Epithelial cell of prostate (primary cell): ENCODE measurements at regions not wholly inside any gene's neighbourhood (a gene's known extent, or its start where the extent isn't known, plus 50 kb on each side); places are given as distances from the start of the nearest gene placed in this dataset.
"Not testable (repeated sequence)": the region's sequence is repeated elsewhere in the genome, so short reads cannot be mapped to it uniquely, and the experiment has no call there.

Experiments
- DNase-seq: peaks from one replicate; pipeline ENCODE4 v3.0.0-alpha.2; 2011; ENCODE audit warnings: low read depth, low spot score
- H3K27ac ChIP-seq: fragments of 450-650 bp; 2 replicates; pipeline ENCODE4 v1.5.1; 2017; ENCODE audit warnings: mild to moderate bottlenecking

DNA sequence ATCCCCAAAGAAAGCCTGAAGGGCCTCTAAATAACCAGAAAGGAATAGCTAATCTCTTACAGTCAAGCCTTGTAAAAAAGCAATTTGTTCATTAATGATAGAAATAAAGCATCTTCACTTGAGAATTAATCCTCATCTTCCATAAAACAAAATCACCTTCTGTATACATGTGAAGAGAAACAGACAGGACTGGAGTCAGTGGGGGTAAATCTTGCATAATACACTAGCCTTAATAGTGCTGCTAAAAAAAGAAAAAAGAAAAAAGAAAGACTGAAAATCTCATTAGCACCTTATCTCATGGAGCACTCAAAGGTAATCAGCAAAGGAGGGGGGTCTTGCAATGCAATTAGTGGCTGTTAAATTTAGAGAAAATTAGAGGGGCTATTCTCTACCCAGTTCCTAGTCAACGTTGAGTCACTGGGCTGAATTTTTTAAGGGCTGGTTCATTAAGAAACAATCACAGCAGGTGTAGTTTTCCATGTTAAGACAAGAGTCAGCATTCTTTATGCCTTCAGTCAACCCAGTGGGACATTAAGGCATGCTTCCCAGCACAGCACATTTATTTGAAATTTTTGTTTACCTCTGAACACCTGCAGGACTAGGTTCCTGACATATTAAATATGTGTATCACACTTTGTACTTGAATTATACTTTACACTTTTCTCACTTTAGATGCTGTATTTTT lies 1455.7 kb upstream of the CELF2 start:
- no peak for DNase-seq
- no peak overlapping the region for H3K27ac ChIP-seq

DNA sequence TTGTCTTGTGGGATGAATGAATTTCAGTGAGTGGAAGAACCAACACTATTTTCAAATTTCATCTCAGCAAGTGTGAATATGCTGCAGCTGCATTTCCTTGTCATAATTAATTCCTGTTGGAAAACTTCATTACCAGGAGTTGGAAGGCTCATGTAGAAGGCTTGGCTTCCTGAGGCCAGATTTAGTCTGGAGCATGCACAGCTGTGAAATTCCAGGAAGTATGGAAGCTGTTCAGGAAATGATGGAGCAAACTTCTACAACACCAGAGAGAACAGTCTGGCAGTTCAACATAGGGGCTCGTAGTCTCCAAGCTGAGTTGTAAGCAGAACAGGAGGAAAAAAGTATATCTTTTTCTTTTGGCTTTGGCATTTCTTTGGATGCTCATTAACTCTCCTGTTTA lies 1439.9 kb upstream of the CELF2 start:
- no peak for DNase-seq
- H3K27ac ChIP-seq = no peak overlapping the region

DNA sequence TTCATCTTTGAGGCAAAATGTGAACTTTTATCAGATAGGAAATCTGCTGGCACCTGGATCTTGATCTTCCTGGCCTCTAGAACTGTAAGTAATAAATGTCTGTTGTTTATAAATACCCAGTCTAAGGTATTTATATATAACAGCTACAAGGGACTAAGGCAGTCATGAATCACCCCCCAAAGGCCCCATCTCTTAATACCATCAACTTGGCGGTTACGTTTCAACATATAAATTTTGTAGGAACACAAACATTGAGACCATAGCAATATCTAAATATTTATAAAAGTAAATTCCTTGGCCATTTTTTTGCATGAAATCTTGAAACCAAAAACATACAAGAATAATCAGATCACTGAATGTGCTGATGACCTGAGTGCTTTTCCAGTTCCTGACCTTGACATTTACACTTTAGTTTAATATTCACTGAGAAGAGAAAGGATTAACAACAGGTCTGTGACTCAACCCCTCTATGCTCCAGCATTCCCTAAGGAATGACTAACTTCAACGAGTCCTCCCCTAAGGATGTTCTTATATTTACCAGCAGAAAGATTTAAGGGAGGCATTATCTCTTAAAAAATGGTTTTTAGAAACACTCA lies 1438.5 kb upstream of the CELF2 start:
- no peak overlapping the region for H3K27ac ChIP-seq
- no peak for DNase-seq

DNA sequence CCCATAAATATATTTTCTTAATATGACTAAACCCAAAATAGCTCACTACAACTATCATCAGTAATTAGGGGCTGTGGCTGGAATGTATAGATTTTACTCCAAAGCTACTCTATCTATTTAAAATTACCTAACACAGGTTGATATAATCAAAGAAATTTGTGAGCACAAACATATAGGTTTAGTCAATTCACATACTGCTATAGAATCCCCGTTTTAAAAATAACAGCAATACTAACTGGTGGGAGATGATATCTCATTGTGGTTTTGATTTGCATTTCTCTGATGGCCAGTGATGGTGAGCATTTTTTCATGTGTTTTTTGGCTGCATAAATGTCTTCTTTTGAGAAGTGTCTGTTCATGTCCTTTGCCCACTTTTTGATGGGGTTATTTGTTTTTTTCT lies 1434.9 kb upstream of the CELF2 start:
- not testable (repeated sequence) for H3K27ac ChIP-seq, DNase-seq

DNA sequence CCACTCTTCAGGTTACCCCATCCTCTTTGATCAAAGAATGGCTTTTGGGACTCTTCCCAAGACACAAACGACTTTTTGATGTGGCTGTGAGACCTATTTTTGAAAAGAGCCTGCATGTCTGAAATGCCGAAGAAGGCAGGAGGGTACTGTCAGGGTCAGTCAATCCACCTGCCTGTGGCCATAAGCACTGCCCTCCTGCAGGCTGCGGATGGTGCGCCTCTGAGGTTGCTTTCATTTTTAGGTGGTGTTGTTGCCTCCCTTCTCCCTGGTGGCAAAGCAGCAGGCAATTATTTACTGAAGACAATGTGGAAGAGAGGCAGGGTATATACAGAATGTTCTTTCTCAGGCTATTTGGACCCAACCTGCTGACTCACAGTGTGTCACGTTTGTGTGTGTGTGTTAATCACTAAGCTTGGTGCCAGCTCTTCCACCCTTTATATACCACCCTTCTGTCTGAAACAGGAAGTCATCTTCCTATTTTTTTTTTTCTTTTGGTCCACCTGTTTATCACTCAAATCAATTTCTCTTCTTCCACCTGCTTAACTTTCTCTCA lies 1421.2 kb upstream of the CELF2 start:
- DNase-seq = peak; percentile 55
- peak overlapping the region; percentile 9 for H3K27ac ChIP-seq

DNA sequence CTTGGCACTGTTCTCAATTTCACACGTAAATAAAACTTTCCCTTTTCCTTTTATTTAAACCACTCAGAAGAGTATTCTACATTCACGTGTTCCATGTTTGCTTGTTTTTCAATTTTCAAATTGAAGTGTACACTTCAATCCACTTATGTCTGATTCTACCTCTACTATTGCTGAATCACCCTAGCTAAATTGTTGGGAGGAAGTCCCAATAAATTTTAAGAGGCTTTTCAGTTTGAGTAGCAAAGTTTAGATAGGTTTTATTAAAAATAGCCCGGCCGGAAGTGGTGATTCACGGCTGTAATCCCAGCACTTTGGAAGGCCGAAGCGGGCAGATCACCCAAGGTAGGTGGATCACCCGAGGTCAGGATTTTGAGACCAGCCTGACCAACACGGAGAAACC lies 1414.7 kb upstream of the CELF2 start:
- H3K27ac ChIP-seq = no peak overlapping the region
- no peak for DNase-seq

DNA sequence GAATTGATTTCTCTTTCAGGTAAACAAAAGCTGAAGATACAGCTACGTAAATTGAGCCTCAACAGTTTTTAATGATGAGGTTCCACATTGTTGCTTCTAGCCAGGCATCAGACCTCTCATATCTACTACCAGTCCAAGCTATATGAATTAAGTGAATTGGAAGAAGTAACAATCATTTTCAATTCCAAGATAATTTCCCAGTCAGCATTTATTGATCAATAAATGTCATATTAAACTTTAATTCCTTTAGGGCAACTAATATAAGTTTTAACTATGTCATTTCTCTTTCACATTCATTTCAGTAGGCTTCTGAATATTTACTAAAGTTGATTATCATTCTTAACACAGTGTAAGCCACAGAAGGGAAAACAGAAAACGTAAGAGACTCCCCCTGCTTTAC lies 1413.7 kb upstream of the CELF2 start:
- no peak for DNase-seq
- no peak overlapping the region for H3K27ac ChIP-seq

DNA sequence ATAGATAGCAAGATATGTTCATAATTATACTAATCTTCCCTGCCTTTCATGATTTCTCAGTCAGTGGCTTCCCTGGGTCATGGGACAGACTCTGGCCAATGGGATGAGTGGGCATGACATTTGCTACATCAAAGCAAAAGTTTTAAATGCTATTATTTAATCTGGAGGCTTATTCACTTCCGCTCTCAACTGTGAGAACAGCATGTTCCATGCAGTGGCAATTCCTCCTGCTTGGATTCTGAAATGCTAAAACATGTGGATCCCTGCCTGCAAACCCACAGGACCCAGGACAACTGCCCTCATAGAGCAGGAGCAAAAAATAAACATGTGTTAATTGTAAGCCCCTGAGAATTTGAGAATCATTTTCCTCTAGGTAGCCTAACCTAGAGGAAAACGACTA lies 1412.4 kb upstream of the CELF2 start:
- no peak for DNase-seq
- H3K27ac ChIP-seq = no peak overlapping the region

DNA sequence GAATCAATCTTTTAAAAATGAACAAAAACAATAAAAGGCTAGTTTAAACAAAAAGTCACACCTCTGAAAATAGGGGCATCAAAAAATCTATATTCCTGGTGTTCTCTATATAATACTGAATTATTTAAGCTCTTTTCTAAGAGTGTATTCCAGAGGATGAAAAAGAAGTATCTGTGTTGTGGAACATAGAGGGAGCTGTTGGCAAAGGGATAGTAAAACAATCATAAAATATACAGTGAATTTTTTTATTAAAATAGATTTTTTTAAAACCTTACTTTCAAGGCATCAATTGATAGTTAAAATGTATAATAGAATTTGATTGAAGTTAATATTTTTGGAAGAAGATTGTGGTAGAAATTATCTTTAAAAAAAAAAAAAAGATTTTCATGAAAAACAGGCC lies 1409.1 kb upstream of the CELF2 start:
- no peak overlapping the region for H3K27ac ChIP-seq
- no peak for DNase-seq

DNA sequence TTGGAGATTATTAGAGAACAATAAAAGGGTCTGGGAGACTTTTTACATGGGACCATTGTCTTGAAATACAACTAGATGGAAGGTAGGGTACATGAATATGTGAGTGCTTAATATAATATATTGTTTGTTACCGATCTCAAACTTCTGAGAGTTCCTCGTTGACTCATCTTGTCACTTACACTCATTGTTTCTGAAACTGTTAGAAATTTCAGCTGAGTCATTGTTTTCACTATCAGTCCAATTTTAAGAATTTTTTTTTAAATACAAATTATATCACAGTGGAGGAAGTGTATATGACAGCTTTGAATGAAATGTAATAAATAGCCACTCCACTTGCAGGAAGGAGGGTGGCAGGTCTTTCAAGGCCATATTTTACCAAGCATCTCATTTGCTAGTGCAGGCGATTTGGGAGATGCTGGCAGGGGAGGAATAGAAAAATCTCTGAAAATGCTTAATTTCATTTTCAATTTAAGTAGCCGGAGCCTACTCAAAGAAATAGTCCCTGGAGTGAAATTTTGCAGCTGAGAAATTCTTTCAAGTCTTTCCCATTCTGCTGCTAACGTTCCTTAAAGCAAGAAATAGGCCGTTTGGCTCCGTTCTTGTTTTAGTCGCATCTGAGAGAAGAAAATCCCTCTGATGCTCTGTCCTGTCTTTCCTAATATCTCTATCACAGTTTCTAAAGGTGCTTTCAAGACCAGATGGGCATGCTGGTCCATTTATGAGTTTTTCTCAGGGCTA lies 1404.2 kb upstream of the CELF2 start:
- H3K27ac ChIP-seq = no peak overlapping the region
- DNase-seq = no peak

DNA sequence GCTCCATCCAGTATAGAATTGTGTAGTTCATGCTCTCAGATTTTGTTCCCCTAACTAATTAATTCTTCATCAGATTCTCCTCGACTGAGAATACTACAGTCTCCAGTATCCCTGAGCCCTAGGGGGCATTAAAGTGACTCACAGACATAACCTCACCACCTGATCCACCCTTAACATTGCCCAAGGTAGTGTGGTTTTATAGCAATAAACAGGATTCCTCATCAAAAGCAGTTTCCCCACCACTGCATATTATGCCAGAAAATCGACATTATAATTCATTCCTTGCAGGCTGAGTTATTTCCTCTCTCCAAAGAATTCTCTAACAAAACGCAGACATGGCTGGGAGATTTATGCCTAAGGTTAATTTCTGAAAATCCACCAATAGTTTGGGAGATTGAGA lies 1402.5 kb upstream of the CELF2 start:
- H3K27ac ChIP-seq = no peak overlapping the region
- no peak for DNase-seq

DNA sequence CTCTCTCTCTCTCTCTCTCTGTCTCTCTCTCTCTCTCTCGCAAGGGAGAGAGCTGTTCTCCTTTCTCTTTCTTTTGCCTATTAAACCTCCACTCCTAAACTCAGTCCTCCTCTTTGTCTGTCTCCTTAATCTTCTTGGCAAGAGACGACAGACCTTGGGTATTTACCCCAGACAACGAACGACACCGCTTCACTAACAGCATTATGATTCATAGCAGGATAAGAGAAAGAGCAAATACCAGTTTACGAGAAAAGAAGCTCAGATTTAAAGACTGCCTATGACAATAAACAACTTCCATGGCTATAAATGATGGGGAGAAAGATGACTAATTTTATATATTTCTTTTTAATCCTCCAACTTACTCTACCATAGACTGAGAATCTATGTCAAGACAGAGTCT lies 1396.5 kb upstream of the CELF2 start:
- DNase-seq = no peak

DNA sequence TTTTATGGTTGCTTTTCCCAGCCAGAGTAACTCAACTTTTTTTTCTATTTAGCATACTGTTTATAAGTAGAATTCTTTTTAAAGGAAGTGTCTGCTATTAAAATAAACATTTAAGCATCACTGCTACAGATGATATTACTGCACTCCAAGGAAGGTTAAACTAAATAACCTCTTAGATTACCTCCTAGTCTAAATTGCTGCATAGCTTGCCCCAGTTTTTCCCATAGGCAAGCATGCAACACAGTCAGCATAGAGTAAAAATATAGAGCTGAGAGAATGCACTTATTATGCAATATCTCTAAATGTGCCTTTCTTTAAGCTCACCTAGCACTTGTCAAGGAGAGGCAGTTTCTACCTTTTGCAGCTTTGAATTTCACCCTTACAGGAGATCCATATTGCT lies 1392.4 kb upstream of the CELF2 start:
- H3K27ac ChIP-seq = no peak overlapping the region
- no peak for DNase-seq

More for the DNA sequence above, 1396.5 kb upstream of the CELF2 start:
- no peak overlapping the region for H3K27ac ChIP-seq

DNA sequence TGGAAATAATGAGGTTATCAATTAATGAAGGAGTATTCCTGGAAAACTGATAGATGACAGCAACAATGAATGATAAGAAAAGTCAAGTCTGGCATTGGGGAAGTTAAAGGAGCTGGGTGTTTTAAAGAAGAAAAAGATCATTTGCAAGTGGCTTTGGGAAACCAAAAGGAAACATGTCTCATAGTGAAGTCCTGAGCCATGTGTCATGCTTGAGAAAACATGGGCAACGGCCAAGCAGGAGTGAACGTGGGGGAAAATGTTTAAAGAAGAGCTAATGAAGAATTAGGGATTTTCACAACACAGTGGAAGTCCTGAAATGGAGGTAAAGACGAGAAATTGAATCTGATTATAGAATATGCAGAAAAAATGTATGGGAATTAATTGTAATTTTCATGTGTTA lies 1383.2 kb upstream of the CELF2 start:
- no peak for DNase-seq
- no peak overlapping the region for H3K27ac ChIP-seq

DNA sequence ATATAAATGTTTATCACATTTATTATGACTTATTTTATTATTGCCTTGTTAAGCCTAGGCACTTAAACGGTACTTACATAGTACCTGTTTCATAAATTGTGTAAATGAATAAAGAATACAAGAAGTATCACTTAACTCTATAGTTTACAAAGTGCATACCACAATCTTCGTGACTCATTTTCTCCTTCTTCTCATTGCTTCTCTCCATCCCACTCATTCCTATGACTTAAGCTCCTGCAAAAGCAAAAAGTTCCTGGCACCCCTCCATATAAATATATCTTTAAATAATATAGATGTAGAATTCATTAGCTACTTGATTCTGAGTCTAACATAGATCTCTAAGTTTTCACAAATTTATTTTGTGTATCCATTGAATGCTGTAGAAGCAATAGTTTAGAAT lies 1382.0 kb upstream of the CELF2 start:
- no peak for DNase-seq
- H3K27ac ChIP-seq = no peak overlapping the region

DNA sequence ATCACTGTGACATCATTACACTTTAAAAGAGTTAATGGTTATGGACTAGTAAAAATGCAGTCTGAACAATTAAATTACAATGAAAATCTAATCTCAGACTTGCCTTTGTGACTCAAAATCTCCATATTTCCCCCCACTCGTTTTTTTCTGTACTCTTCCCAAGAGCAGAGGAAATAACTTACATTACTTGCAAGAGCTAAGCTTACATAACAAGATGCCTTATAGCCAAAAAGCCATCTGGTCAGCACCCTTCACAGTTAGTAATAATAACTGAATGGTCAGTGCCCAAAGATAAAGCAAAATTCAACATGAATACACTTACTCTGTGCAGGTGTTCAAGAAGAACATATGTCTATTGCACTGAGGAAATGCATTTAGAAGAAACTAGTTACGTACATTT lies 1381.5 kb upstream of the CELF2 start:
- no peak overlapping the region for H3K27ac ChIP-seq
- no peak for DNase-seq

DNA sequence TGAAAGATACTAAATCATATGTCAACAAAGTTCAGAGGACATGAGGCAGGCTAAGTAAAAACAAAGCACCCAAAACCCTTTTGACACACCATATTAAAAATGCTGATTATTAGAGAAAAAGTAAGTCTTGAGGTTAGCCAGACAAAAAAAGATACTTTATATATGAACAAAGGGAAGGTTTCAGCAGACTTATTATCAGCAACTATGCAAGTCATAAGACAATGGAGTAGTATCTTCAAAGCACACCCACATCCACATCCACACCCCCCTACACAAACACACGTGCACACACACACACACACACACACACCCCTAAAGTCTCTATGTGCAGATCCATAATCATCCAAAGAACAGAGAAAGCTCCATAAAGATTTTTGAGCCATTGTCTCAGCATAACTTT lies 1373.9 kb upstream of the CELF2 start:
- no peak for DNase-seq

DNA sequence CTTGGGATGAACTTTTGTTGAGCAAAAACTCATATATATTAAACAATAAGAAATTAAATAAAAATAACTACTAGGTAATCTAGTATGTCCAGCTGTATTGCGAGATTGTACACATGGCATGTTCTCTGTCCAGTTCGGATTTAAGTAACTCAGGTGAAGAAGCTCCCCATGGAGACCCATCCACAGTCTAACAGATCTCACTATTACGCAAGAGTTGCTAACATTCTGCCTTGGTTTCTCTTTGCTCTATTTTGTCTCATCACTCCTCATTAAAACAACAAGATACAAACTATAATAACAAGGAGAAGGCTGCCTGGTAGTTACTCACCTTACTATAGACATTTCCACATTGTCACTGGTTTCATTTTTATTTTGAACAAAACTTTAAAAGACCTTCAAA lies 1372.3 kb upstream of the CELF2 start:
- no peak for DNase-seq
- H3K27ac ChIP-seq = no peak overlapping the region

More for the DNA sequence above, 1373.9 kb upstream of the CELF2 start:
- no peak overlapping the region for H3K27ac ChIP-seq

DNA sequence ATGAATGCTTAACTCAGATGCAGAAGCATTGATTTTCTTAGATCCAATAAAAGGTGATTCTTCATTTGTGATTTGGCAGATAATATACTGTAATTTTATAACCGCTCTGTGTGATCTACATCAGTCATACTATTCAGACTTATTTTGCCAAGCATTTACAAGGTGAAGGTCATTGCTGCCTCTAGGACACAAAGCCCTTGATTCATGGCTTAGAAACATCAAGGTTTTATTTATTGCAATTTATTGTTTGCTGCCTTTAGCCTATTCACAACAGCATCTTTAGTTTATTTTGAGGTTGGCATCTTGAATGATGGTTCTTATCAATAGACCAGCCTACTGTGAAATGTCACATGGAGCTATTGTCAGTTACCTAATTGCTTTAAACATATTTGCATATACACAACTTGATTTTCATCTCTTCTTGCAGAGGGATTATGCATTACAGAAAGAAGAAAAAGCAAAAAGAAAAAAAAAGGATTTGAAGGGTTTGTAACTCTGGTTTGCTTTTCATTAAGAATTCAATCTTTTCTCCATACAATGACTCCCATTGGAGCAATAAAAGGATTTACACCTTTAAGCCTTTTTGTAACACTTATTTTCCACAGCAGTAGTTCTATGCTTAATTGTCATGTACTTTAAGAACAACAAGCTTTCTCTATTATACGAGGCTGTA lies 1371.6 kb upstream of the CELF2 start:
- no peak overlapping the region for H3K27ac ChIP-seq
- DNase-seq = no peak

DNA sequence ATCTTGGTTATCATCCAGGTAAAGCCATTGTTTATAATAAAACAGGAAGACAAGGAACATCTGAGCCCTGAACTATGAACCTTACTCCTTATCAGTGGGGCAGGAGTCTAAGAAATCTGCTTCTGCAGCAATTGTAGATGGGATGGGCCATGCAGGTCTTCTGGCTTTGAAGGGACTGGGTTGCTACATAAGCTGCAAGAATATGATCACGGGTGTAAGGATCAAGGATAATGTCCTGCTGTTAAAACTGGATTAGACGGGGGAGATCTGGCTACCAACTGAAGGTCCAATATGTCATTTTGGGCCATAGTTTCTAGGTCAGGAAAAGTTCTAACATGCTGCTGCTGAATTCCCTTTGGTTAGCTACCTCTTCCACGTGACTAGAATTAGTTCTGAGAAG lies 1363.4 kb upstream of the CELF2 start:
- no peak overlapping the region for H3K27ac ChIP-seq
- DNase-seq = no peak

DNA sequence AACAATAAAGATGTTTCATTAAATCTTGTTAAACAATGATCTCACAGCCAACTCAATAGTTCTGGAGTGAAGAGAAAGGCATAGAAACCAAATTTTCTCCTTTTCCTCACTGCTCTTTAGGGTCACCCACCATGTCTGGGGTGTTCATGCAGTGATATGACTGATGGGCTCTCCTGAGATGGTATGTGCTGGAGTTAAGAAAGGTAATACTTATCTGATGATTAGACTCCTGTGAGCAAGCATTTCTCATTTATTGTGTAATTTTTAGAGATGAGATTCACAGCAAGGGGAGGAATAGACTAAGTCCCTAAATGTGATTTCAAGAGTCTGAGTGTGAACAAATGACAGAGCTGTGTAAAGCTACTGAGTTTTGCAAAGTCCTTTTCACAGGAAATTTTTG lies 1361.3 kb upstream of the CELF2 start:
- DNase-seq = no peak
- no peak overlapping the region for H3K27ac ChIP-seq
